ENCODE measurements at regions not wholly inside any gene's neighbourhood (a gene's known extent, or its start where the extent isn't known, plus 50 kb on each side); places are given as distances from the start of the nearest gene placed in this dataset.
"Not testable (repeated sequence)": the region's sequence is repeated elsewhere in the genome, so short reads cannot be mapped to it uniquely, and the experiment has no call there.

- no peak for DNase-seq
Measured at GRCh38 chr6:168871642-168872315, 381.9 kb downstream of the THBS2 start.

GRCh38 chr6:168870982-168871381, 382.7 kb downstream of the THBS2 start:
- no peak for DNase-seq

- no peak for DNase-seq
Measured at GRCh38 chr6:168867247-168868102, 386.2 kb downstream of the THBS2 start.

- no peak for DNase-seq
Measured at GRCh38 chr6:168866534-168866933, 387.1 kb downstream of the THBS2 start.

- no peak for DNase-seq
Measured at GRCh38 chr6:168865522-168865921, 388.1 kb downstream of the THBS2 start.

- DNase-seq = no peak
Measured at GRCh38 chr6:168864541-168865460, 388.8 kb downstream of the THBS2 start.

- no peak for DNase-seq
Measured at GRCh38 chr6:168863467-168863866, 390.2 kb downstream of the THBS2 start.

GRCh38 chr6:168862346-168862980, 391.2 kb downstream of the THBS2 start:
- DNase-seq = no peak

- no peak for DNase-seq
Measured at GRCh38 chr6:168860987-168861386, 392.7 kb downstream of the THBS2 start.

GRCh38 chr6:168860341-168860740, 393.3 kb downstream of the THBS2 start:
- no peak for DNase-seq

- no peak for DNase-seq
Measured at GRCh38 chr6:168858926-168859325, 394.7 kb downstream of the THBS2 start.

GRCh38 chr6:168856914-168857313, 396.7 kb downstream of the THBS2 start:
- no peak for DNase-seq

GRCh38 chr6:168852376-168852884, 401.2 kb downstream of the THBS2 start:
- DNase-seq = no peak

- DNase-seq = no peak
Measured at GRCh38 chr6:168851460-168852375, 401.9 kb downstream of the THBS2 start.

- not testable (repeated sequence) for DNase-seq
Measured at GRCh38 chr6:168850027-168850736, 403.5 kb downstream of the THBS2 start.

- no peak for DNase-seq
Measured at GRCh38 chr6:168849459-168849858, 404.2 kb downstream of the THBS2 start.

GRCh38 chr6:168848797-168849196, 404.8 kb downstream of the THBS2 start:
- DNase-seq = no peak

GRCh38 chr6:168844821-168845609, 404.0 kb downstream of the SMOC2 start:
- DNase-seq = no peak

- DNase-seq = not testable (repeated sequence)
Measured at GRCh38 chr6:168842632-168843212, 401.7 kb downstream of the SMOC2 start.

All from stimulated activated CD4-positive, alpha-beta T cell treated with anti-CD3 and anti-CD28 coated beads, Interleukin-12 subunit alpha, Interleukin-12 subunit beta, amount 100 ng/mL, for 4 hours (primary cell).